H9 (cell line): ENCODE measurements at regions not wholly inside any gene's neighbourhood (a gene's known extent, or its start where the extent isn't known, plus 50 kb on each side); places are given as distances from the start of the nearest gene placed in this dataset.

Source experiments
- DNase-seq: peaks from one replicate; pipeline ENCODE4 v3.0.0-alpha.2; 2017
- H2AFZ ChIP-seq: one replicate; pipeline ENCODE4 v1.6.1; 2013; ENCODE audit warnings: mild to moderate bottlenecking, low read length, control low read depth, moderate library complexity
- H2AK5ac ChIP-seq: 2 replicates; pipeline ENCODE4 v1.6.1; 2013; ENCODE audit warnings: low read length, control low read depth, mixed read lengths; ENCODE audit not compliant: insufficient read length
- H2BK120ac ChIP-seq: one replicate; pipeline ENCODE4 v1.6.1; 2013; ENCODE audit warnings: low read depth, mild to moderate bottlenecking, low read length, control low read depth, inconsistent platforms; ENCODE audit not compliant: poor library complexity, severe bottlenecking
- H2BK12ac ChIP-seq: 2 replicates; pipeline ENCODE4 v1.6.1; 2013; ENCODE audit warnings: low read length, control low read depth, mixed read lengths, low read depth; ENCODE audit not compliant: insufficient read length
- H2BK15ac ChIP-seq: 2 replicates; pipeline ENCODE4 v1.6.1; 2013; ENCODE audit warnings: low read depth, low read length, control low read depth
- H2BK20ac ChIP-seq: one replicate; pipeline ENCODE4 v1.6.1; 2013; ENCODE audit warnings: low read depth, mild to moderate bottlenecking, low read length, control low read depth, inconsistent platforms; ENCODE audit not compliant: poor library complexity, severe bottlenecking
- H2BK5ac ChIP-seq: 2 replicates; pipeline ENCODE4 v1.6.1; 2013; ENCODE audit warnings: low read length, control low read depth, mixed read lengths; ENCODE audit not compliant: insufficient read length
- H3K14ac ChIP-seq: 2 replicates; pipeline ENCODE4 v1.6.1; 2013; ENCODE audit warnings: low read length, control low read depth; ENCODE audit not compliant: insufficient read depth
- H3K18ac ChIP-seq: 2 replicates; pipeline ENCODE4 v1.6.1; 2013; ENCODE audit warnings: low read depth, mild to moderate bottlenecking, mixed read lengths, low read length, control low read depth; ENCODE audit not compliant: insufficient read length
- H3K23ac ChIP-seq: 2 replicates; pipeline ENCODE4 v1.6.1; 2013; ENCODE audit warnings: low read length, control low read depth, mixed read lengths, low read depth; ENCODE audit not compliant: insufficient read length
- H3K23me2 ChIP-seq: 2 replicates; pipeline ENCODE4 v1.6.1; 2013; ENCODE audit warnings: low read depth, mild to moderate bottlenecking, mixed read lengths, low read length, control low read depth; ENCODE audit not compliant: insufficient read length, poor library complexity, severe bottlenecking
- H3K27ac ChIP-seq: 2 replicates; pipeline ENCODE4 v1.5.1; 2013; ENCODE audit warnings: low read length, control low read depth, mixed read lengths, low read depth; ENCODE audit not compliant: insufficient read length
- H3K27me3 ChIP-seq: 2 replicates; pipeline ENCODE4 v1.6.1; 2013; ENCODE audit warnings: low read length, control low read depth, inconsistent platforms; ENCODE audit not compliant: insufficient read depth
- H3K4ac ChIP-seq: 2 replicates; pipeline ENCODE4 v1.6.1; 2013; ENCODE audit warnings: low read depth, mild to moderate bottlenecking, control low read depth, inconsistent platforms, low read length, moderate library complexity
- H3K4me1 ChIP-seq: 2 replicates; pipeline ENCODE4 v1.6.1; 2013; ENCODE audit warnings: low read length, control low read depth, inconsistent platforms; ENCODE audit not compliant: insufficient read depth
- H3K4me2 ChIP-seq: 2 replicates; pipeline ENCODE4 v1.6.1; 2013; ENCODE audit warnings: low read length, control low read depth, mixed read lengths; ENCODE audit not compliant: insufficient read length, insufficient read depth
- H3K56ac ChIP-seq: 2 replicates; pipeline ENCODE4 v1.6.1; 2013; ENCODE audit warnings: low read depth, mild to moderate bottlenecking, mixed read lengths, low read length, control low read depth; ENCODE audit not compliant: insufficient read length
- H3K79me1 ChIP-seq: 2 replicates; pipeline ENCODE4 v1.6.1; 2013; ENCODE audit warnings: low read depth, mild to moderate bottlenecking, moderate library complexity, low read length, control low read depth, inconsistent platforms; ENCODE audit not compliant: insufficient read depth, poor library complexity, severe bottlenecking
- H3K79me2 ChIP-seq: 2 replicates; pipeline ENCODE4 v1.6.1; 2013; ENCODE audit warnings: low read length, control low read depth, inconsistent platforms; ENCODE audit not compliant: insufficient read depth
- H3K9ac ChIP-seq: 2 replicates; pipeline ENCODE4 v1.6.1; 2013; ENCODE audit warnings: low read length, control low read depth, mixed read lengths; ENCODE audit not compliant: insufficient read length; ENCODE audit errors: extremely low read depth
- H3K9me3 ChIP-seq: one replicate; pipeline ENCODE4 v1.6.1; 2013; ENCODE audit warnings: low read depth, low read length, inconsistent platforms; ENCODE audit not compliant: control insufficient read depth
- H3T11ph ChIP-seq: one replicate; pipeline ENCODE4 v1.6.1; 2013; ENCODE audit warnings: mild to moderate bottlenecking, low read length, control low read depth, inconsistent platforms
- H4K20me1 ChIP-seq: one replicate; pipeline ENCODE4 v1.6.1; 2013; ENCODE audit not compliant: control insufficient read depth, insufficient read length, insufficient read depth
- H4K5ac ChIP-seq: 2 replicates; pipeline ENCODE4 v1.6.1; 2013; ENCODE audit warnings: low read depth, mild to moderate bottlenecking, mixed read lengths, low read length, control low read depth; ENCODE audit not compliant: insufficient read length
- H4K8ac ChIP-seq: replicated peaks from 2 replicates; pipeline ENCODE4 v1.6.1; 2013; ENCODE audit warnings: low read length, control low read depth, mixed read lengths, low read depth; ENCODE audit not compliant: insufficient read length
- H4K91ac ChIP-seq: 2 replicates; pipeline ENCODE4 v1.6.1; 2013; ENCODE audit warnings: low read depth, mild to moderate bottlenecking, moderate library complexity, mixed read lengths, low read length, control low read depth; ENCODE audit not compliant: insufficient read length
- H3K27ac Mint-ChIP-seq, 3 experiments: 2 replicates in 2 of 3; 3 replicates in 1 of 3; pipeline ENCODE4 v1.8.0; 2020 to 2021; ENCODE audit warnings: mixed read lengths in 3 of 3, mild to moderate bottlenecking in 1 of 3, moderate library complexity in 1 of 3
- H3K27me3 Mint-ChIP-seq: 2 replicates; pipeline ENCODE4 v1.8.0; 2021; ENCODE audit warnings: low read depth, mild to moderate bottlenecking, moderate library complexity, mixed read lengths
- H3K36me3 Mint-ChIP-seq, 3 experiments: 2 replicates in 2 of 3; 3 replicates in 1 of 3; pipeline ENCODE4 v1.8.0; 2020 to 2021; ENCODE audit warnings: low read depth in 3 of 3, mixed read lengths in 3 of 3; ENCODE audit not compliant: insufficient read depth in 1 of 3
- H3K4me1 Mint-ChIP-seq, 2 experiments: 2 replicates each; pipeline ENCODE4 v1.8.0; 2020; ENCODE audit warnings: mixed read lengths in 2 of 2
- H3K4me3 Mint-ChIP-seq, 2 experiments: 2 replicates in 1 of 2; 3 replicates in 1 of 2; pipeline ENCODE4 v1.8.0; 2020 to 2021; ENCODE audit warnings: mild to moderate bottlenecking in 2 of 2, mixed read lengths in 2 of 2, moderate library complexity in 1 of 2
- H3K9me3 Mint-ChIP-seq, 2 experiments: 2 replicates in 1 of 2; 3 replicates in 1 of 2; pipeline ENCODE4 v1.8.0; 2020; ENCODE audit warnings: mild to moderate bottlenecking in 2 of 2, mixed read lengths in 2 of 2, moderate library complexity in 1 of 2
- WGBS: extraction: QIAGEN DNeasy Blood & Tissue Kit; methylation state at CpG from one replicate; pipeline ENCODE4 v1.1.7; 2013; ENCODE audit warnings: missing lambda C conversion rate, low lambda C conversion rate, mixed read lengths; ENCODE audit not compliant: insufficient read length; ENCODE audit errors: extremely low coverage; 5-methylcytosine and 5-hydroxymethylcytosine counted together
- TF ChIP-seq, protein P1 (sequence below): fragments of 200-600 bp; sonication (generic); conservative IDR thresholded peaks from 3 replicates; pipeline ENCODE4 v1.8.0; 2021; ENCODE audit warnings: antibody characterized with exemption, mild to moderate bottlenecking

DNA sequence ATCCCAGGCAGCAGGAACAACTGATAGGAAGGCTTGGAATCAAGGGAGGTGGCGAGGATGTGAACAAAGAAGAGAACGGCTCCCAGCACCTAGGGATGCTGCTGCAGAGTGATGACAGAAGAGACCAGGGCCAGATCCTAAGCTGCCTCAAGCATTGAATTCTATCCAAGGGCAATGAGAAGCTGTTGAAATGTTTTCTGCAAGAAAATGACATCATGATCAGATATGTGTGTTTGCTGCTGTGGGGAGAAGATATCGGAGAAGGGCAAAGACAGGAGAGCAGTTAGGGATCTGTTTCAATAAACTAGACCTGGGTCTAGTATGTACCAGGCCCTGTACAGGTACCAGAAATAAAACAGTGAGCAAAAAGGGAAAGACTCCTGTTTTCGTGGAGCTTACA lies 194.7 kb upstream of the RAB4A start:
- Histone ChIP-seq H3K79me1 (no peaks in the 10 kb centered on the region), H3K56ac (no peak overlapping the region), H3K4me2 (no peak overlapping the region), H4K5ac (no peak overlapping the region), H2AFZ (no peak overlapping the region), H3K14ac (no peak overlapping the region), H3K9me3 (no peaks in the 10 kb centered on the region), H3K79me2 (no peaks in the 10 kb centered on the region), H3K4ac (no peak overlapping the region), H3K23ac (no peak overlapping the region), H4K20me1 (no peaks in the 10 kb centered on the region), H3K9ac (no peak overlapping the region), H3K27me3 (no peaks in the 10 kb centered on the region), H2BK15ac (no peak overlapping the region), H2BK12ac (no peak overlapping the region), H2BK120ac (no peak overlapping the region), H3K18ac (no peak overlapping the region), H2AK5ac (no peak overlapping the region), H4K8ac (no peak overlapping the region), H4K91ac (no peak overlapping the region), H2BK20ac (no peak overlapping the region), H3K4me1 (no peaks in the 10 kb centered on the region), H2BK5ac (no peak overlapping the region), H3K23me2 (no peaks in the 10 kb centered on the region), H3T11ph (no peak overlapping the region), H3K27ac (no peak overlapping the region)
- DNase-seq: no peak
- no peak overlapping the region for H3K4me3 Mint-ChIP-seq
- TF ChIP-seq, protein P1, sequence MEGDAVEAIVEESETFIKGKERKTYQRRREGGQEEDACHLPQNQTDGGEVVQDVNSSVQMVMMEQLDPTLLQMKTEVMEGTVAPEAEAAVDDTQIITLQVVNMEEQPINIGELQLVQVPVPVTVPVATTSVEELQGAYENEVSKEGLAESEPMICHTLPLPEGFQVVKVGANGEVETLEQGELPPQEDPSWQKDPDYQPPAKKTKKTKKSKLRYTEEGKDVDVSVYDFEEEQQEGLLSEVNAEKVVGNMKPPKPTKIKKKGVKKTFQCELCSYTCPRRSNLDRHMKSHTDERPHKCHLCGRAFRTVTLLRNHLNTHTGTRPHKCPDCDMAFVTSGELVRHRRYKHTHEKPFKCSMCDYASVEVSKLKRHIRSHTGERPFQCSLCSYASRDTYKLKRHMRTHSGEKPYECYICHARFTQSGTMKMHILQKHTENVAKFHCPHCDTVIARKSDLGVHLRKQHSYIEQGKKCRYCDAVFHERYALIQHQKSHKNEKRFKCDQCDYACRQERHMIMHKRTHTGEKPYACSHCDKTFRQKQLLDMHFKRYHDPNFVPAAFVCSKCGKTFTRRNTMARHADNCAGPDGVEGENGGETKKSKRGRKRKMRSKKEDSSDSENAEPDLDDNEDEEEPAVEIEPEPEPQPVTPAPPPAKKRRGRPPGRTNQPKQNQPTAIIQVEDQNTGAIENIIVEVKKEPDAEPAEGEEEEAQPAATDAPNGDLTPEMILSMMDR: no peak
- H3K36me3 Mint-ChIP-seq: peaks cover 3 to 4% (median 4%) of the 10 kb centered on the region in 3 experiments; a peak in 6 of 7 replicates
- H3K9me3 Mint-ChIP-seq: peaks cover 3 to 6% of the 10 kb centered on the region in 2 experiments; a peak in 2 of 5 replicates
- H3K4me1 Mint-ChIP-seq: peaks cover 16 to 19% of the 10 kb centered on the region in 2 experiments
- H3K27ac Mint-ChIP-seq: no peak overlapping the region
- H3K27me3 Mint-ChIP-seq: peaks cover 4% of the 10 kb centered on the region
- no CpG with 5 or more reads among the region's 4 CpGs for WGBS
